NCI-H82 (cell line): ENCODE measurements at regions not wholly inside any gene's neighbourhood (a gene's known extent, or its start where the extent isn't known, plus 50 kb on each side); places are given as distances from the start of the nearest gene placed in this dataset.

Experiments used
- DNase-seq: peaks from one replicate; lab custom pipeline; 2025; lab: John Stamatoyannopoulos, UW

DNA sequence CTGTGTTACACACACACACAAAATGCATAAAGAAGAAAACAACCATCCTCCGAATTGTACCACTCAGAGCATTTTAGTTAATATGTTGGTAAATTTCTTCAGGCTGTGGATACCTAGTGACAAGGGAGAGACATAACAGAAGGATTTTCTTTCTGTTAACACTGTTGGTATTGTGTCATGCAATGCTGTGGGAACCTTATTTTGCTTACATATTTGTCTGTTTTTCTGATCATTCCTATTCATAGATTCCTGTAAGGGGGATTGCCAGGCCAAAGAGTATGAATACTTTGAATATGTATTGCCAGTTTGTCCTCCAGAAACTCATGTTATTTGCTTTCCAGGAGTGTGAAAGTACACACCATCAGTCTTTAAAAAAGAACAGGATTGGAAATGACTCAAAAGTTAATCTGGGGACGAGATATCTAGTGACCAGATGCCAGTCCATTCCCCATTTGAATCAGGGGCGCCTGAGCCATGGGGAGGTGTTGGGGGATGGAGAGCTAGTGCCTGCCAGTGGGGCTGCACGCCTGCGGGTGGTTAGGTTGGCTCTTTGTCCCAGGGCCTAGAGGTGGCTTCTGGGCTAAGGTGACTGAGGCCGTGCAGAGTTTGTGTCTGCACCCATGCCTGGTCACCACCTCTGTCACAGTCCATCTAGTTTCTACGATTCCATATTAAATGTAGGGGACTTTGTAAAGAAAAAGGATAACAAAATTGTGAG lies 142.0 kb downstream of the PTPN20 start:
- no peak for DNase-seq

DNA sequence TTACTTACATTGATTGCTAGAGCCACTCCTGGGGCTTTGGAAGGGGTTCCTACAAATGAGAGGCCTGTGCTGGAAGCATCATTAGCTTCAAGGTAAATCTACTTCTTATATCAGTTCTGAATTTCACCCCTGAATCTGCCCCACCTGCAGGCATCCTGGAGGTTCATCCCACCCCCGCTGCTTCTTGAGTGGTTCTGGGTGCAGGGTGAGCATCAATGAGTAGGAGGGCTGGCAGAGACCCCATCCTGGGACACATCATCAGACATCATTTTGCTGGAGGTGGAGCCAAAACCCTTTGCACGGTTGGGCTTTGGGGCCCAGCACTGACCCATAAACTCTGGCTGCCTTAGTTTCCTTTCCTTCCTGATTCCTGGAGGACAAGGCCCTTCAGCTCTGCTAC lies 143.7 kb downstream of the PTPN20 start:
- DNase-seq, result no peak

DNA sequence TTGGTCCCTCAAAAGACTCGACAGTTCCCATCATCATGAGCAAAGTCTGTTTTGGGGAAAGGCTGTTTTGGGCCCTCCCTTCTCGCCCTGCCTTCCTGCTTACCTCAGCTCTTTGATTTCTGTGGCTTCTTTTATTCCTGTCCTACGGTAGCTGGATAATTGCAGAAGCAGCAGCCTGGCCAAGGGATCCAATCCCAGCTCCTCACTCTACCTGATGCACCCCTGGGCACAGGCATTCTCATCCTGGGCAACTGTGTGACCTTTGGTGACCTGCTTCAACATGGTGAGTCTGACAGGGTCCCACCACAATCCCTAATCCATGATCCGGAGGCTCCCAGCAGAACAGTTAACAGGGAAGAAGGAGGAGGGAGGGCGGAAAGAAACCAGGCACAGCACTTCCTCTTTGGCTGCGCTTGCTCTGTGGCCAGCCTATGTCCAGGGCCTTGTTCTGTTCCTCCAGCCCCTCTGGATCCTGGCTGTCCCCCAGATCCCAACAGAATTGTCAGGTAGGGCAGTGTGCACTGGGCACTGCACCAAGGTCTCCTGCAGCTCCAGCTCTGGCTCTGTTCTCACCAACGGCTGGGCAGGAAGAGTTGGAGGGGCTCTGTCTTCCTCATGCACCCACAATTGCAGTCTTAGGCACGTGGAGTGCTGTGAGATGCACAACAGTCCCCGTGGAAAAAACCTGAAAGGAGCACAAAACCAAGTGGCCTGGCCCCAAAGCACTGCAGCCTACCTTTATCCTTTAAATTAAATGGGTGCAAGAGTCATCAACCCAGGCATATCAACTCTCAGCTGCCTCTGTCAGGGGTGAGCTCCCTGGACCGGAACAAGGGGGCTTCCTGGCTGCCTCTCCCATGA lies 144.4 kb downstream of the PTPN20 start:
- no peak for DNase-seq

DNA sequence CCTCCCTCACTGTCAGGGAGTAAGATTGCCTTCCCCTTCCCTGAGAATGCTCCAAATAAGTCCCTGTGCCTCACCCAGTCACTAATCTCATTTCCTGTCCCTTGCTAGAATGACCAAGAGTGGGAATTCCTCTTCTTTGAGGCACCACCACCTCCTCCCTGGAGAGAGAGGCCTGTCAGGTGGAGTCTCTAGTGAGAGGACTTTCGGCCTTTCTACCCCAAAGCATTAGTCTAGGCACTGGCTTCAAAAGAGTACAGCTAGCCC lies 145.0 kb downstream of the PTPN20 start:
- DNase-seq, result no peak

DNA sequence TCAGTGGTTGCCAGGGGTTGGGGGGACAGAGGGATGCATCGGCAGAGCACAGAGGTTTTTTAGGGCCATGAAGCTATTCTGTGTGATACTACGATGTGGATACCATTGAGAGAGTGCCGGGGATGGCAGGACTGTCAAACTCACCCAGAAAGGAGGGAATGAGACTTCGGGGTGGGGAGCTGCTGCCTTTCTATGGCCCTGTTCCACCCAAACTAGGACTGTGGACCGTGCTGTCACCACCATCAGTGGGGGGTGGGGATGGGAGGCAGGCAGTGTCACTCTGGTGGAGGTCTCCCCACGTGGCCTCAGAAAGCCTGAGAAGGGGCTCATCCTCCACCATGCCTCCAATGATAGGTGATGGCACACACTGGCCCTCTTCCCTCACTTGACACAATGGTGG lies 146.2 kb downstream of the PTPN20 start:
- no peak for DNase-seq

DNA sequence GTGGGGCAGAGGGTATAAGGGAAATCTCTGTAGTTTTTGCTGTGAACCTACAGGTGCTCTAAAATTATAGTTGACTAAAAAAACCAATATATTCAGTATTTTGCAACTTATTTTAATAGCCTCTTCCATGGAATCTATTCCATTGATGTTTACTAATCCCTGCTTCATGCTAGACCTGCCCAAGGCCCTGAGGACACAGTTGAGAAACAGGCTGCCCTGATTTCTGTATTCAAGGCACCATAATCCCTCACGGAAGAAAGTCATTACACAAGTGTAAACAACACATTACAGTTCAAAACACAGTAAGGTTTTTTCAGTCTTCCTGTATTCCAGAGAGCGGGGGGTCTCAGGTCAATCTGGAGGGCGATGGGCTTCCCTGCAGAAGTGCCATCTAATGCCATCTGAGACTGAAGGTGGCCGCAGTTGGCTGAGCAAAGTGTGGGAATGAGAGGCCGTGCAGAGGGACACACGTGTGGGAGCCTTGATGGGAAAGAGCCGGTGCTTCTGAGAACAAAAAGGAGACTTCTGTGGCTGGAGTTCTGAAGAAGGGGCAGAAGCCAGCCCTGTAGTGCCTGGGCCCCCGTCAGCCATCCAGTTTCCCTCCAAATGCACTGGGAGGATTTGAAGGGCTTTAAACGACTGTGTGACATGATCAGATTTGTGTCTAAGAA lies 146.9 kb downstream of the PTPN20 start:
- no peak for DNase-seq

DNA sequence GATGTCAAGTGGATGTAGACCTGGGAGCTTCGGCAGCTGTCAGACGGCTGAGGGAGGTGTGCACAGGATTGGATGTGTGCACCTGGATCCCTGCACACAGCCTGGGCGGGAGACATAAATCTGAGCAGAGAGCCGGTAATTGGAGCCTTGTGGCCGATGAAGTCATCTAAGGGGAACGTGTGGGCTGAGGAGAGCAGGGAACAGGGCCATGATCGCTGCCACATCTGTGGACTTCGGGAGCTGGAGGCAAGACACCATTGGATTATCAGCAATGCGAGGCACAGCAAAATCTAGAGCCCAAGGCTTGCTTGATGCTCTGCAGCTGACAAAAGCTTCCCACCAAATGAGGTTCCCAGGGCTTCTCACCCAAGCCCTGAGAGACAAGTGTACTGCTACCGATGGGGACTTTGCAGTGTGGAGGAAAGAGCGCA lies 147.7 kb downstream of the PTPN20 start:
- DNase-seq, result no peak

DNA sequence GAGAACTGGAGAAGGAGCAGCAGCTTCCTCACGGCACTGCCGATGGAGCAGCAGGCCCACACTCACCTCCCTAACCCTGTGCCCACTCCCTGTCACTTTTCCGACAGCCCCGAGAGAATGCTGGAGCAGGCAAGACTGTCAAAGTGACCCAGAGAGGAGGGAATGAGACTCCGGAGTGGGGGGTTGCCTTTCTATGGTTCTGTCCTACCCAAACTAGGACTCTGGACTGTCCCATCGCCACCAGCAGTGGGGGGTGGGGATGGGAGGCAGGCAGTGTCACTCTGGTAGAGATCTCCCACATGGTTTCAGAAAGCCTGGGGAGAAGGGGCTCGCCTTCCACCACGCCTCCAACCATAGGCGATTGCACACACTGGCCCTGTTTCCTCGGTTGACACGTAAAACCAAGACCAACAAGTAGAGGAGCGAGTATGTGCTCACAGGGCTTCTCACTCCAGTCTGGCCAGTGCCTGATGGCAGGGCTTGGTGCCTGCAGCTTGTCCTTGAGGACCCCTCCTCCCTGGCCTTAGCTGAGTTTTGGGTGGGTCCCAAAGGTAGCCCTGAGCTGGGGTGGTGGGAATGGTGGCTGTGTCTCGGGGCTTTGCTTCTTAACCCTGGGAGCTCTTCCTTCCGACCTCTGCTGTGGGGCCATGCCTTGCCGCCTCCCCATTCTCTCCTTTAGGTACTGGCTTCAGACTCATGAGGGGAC lies 148.5 kb downstream of the PTPN20 start:
- no peak for DNase-seq

DNA sequence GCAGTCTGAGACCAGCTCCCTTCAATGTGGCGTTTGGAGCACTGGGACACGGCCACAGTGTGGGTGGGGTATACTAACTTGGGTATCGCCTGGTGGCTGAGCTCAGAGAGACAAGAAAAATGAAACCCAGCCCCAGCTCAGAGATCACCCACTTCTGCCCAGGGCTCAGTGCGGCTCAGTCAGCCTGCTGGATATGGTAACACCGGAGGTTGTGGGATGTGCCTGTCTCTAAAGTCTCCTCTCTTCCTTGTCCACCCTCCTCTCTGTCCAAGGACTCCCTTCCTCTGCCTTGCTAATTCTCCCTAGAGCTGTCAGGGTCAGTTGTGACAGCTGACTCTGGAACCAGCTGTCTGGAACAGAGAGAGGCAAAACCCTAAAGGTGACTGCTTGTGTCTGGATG lies 149.1 kb downstream of the PTPN20 start:
- DNase-seq, result no peak

DNA sequence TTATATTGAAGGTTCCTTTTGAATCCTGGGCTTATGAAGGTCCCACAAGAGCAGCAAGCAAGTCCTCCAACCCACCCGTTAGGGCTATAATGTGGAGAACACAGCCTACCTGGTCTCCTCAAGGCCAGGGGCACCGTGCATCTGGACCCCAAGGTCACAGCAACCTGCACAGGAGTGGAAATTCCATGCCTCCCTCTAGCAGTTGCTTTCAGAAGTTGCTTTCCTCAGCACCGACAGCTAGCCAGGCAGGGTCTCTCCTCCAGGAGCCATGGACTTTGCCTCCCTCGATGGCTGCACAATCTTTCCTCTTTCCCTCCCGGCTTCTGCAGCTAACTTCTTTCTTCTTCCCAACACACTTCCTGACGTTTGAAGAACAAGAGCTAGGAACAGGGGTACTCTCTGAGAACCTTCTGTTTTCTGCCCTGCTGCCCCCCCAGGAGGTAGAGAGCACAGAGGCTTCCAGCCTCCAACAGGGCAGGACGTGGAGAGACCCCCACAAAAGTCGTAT lies 149.8 kb downstream of the PTPN20 start:
- DNase-seq, result no peak

DNA sequence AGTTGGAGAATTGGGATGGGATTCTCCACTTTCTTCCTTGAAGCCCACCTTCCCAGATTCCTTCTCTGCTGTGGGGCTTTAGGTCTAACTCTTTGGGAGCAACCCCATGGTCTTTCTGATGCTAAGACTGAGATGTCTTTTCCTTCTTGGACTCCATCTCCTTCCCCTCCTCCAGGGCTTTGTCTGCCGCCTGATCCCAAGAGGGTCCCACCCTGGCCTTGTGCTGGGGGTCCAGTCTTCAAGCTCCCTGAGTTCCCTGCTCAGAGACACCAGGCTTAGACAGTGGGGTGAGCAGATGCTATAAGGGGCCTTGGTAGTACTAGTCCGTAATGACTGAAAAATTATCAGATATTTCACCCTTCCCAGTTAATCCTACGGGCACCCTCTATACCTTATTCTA lies 150.5 kb downstream of the PTPN20 start:
- no peak for DNase-seq

DNA sequence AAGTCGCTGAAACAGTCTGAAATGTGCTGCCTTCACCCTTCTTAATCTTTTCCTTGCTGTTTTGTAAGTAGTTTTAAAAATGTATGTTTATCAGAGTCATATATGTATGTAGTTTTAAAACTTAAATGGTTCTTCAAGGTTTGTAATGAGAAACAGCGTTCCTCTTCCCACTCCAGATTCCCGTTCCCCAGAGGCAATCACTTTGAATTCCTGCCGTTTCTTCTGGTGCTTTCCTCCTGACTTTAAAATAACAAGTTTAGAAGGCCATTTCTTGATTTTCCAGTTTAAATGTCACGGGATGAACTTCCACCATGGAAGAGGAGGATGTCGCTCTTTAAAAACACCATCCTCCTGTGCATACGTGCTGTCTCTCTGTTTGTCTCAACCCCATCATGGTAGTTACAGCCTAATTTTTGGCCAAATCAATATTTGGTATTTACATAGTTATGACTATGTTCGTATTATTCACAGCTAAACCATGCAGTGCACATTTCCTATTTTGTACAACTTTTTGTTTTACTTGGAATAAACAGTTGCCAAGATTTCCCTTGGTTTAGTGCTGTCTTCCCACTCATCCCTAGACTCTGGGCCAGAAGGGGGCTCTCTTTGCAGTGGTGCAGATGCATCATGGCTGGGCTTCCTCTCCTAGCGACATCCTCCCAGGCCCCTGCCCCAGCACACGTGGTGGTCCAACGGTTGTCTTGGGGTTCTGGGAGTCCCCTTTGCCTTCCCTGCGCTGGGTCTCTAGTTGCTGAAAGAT lies 151.4 kb downstream of the PTPN20 start:
- peak; percentile 17 for DNase-seq

DNA sequence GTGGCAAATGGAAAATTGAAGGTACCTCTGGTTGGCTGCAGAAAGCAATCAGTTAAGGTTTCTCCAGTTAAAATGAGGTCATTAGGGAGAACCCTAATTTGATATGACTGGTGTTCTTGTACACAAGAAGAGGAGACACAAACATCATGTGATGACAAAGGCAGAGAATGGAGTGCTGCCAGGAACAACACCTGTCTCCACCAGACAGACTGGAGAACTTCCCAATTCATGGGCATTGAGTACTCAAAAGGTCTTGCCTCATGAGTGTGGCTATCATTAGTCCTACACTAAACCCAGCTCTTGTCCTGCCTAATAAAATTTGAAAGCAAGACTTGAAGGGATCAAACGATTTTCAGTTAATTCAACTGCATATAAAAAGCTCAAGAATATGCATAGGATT lies 152.6 kb downstream of the PTPN20 start:
- no peak for DNase-seq

DNA sequence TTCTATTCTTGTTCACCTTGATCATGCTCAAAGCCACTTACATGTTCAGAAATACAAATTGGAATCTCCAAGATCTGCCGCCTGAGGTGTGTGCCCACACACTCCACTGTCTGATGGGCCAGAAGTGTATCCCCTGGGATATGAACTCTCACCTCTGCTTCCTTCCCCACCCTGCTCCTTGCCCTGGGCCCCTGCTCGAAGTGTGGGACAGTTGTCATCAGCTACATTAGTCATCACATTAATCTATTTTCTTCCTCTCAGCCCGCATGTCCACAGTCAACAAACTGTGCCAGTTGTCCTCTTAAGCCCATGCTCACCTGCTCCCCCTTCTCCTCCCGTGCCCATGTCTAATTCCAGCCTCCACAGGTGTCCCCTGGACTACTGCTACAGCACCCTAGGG lies 154.7 kb downstream of the PTPN20 start:
- DNase-seq, result no peak

DNA sequence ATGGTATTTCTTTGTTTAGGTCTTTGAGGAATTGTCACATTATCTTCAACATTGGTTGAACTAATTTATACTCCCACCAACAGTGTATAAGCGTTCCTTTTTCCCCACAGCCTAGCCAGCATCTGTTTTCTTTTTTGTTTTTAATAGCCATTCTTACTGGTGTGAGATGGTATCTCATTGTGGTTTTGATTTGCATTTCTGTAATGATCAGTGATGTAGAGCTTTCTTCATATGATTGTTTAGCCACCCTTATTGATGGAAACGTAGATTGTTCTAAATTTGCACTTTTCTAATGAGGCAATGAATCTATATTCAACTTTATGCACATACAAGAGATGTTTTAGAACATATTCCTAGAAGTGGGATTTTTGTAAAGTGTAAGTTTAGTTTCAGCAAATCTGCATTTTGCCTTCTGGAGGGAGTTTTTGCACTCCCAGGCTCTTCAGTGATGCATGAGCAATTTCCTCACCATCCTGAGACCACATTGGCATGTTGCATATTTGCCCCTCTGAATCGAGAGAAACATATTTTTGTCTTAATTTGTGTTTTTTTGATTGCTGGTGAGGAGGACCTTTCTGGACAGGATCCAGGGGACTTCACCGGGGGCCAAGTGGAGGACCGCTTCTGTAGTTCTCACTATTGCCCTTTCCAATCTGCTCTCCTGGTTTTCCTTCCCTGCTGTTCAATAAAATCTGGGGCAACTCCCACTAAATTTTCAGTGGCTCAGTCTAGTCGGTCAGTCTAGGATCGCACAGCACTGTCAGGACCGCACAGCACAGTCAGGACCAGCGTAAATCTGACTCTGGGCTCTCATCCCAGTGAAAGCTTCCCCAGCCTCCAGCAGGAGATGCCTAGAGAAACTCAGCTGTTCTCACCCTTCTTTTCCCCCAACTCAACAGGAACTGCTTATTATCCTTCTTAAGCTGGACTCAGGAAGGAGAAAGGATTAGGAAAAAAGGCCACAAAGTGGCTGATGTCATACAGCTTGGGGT lies 157.0 kb downstream of the PTPN20 start:
- DNase-seq, result peak; percentile 57

DNA sequence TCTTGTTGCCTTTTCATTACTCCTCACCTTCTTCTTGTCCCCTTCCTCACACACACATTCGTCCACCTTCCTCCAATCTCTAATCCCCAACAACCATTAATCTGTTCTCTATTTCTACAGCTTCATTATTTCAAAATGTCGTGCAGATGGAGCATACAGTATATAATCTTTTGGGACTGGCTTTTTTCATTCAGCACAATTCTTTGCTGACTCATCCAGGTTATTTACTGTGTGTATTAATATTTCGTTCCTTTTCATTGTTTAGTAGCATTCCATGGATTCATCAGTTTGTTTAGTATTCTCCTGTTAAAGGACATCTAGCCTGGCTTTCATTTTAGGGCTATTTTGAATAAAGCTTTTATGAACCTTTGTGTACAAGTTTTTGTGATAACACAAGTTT lies 159.3 kb downstream of the PTPN20 start:
- DNase-seq, result no peak

DNA sequence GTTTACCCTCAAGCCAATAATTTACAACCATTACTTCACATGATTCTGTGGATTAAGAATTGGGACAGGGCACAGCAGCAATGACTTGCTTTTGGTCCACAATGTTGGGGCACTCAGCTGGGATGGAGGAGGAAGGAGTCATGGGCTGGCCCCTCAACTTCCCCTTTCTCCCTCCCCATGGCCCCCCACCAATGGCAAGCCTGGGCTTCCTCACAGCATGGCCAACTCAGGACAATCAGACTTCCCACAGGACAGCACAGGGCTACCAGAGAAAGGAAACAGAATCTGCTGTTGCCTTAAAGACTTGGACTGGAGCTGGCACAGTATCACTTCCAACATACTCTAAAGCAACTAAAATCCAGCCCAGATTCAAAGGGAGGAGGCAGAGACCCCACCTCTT lies 160.7 kb downstream of the PTPN20 start:
- DNase-seq, result no peak

DNA sequence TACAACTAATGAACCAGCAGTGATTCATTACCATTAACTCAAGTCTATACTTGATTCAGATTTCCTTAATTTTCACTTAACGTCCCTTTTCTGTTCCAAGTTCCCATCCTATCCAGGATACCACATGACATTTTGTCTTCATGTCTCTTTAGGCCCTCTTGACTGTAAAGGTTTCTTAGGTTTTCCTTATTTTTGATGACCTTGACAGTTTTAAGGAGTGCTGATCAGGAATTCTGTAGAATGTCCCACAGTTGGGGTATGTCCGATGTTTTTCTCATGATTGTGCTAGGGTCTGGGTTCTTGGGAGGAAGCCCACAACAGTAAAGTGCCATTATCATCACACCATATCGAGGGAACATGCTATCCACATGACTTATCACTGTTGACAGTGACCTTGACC lies 162.7 kb downstream of the PTPN20 start:
- no peak for DNase-seq

DNA sequence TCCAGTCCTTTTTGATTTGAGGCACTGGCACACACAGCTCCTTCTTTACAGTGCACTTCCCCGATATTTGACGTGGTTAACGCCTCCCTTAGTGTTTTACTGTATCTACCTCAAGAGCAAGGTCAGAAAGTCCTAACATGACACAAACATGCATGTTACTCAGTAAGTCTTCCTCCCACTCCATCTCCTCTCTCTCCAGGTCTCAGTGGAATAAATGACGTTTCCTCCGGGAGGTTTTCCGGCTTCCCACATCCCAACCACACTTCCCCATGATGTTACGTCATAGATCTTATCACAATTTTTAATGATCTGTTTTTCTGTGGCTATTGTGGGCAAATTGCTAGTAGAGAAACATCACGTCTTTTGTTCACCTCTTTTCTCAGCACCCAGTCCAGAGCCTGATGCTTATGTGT lies 165.7 kb downstream of the PTPN20 start:
- DNase-seq, result no peak

DNA sequence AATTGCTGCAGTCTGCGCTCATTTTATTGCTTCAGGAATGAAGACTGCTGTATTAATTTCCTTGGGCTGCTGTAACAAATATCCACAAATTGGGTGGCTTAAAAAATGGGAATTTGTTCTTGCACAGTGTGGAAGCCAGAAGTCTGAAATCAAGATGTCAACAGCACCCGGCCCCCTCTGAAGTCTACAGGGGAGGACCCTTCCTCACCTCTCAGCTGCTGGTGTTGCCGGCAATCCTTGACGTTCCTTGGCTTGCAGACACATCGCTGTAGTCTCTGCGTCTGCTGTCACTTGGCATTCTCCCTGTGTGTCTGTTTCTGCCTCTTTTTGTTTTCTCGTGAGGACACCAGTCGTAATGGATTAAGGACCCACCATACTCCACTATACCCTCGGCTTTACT lies 166.2 kb downstream of the PTPN20 start:
- no peak for DNase-seq
